Endothelial cell of umbilical vein (primary cell): ENCODE measurements at regions not wholly inside any gene's neighbourhood (a gene's known extent, or its start where the extent isn't known, plus 50 kb on each side); places are given as distances from the start of the nearest gene placed in this dataset.

Experiments
- BruUV-seq: library from RNA; stranded (reverse); fragments of 400-500 nt; replicated peaks from 2 replicates; lab custom pipeline; 2021; lab: Mats Ljungman, UMichigan
- CTCF ChIA-PET: fragments of 300-600, 350-600 bp; sonication (Branson Sonifier 250); formaldehyde crosslinking; loops from one replicate; lab custom pipeline; 2021; ENCODE audit warnings: antibody characterized with exemption, inconsistent platforms; lab: Charles Lee
- POLR2A ChIA-PET: fragments of 300-600, 350-600 bp; sonication (Branson Sonifier 250); formaldehyde crosslinking; loops from one replicate; lab custom pipeline; 2021; ENCODE audit warnings: antibody characterized with exemption, inconsistent platforms; lab: Charles Lee
- DNase-seq: peaks from one replicate; pipeline ENCODE4 v3.0.0-alpha.2; 2011; ENCODE audit warnings: low read depth, low spot score
- FAIRE-seq: peaks from 2 replicates; lab custom pipeline; 2011; peaks lifted over from hg19 to GRCh38; lab: Jason Lieb, UNC
- H2AFZ ChIP-seq: 2 replicates; pipeline ENCODE4 v1.6.0; 2012; ENCODE audit warnings: low read depth, low read length, control low read depth, inconsistent platforms
- H3K27ac ChIP-seq: 2 replicates; pipeline ENCODE4 v1.5.1; 2011; ENCODE audit warnings: low read depth, mild to moderate bottlenecking, control low read depth, low read length, moderate library complexity; ENCODE audit not compliant: insufficient read depth
- H3K27me3 ChIP-seq, 2 experiments: 2 replicates each; pipeline versions ENCODE4 v1.6.0 to v1.6.1; 2011; ENCODE audit warnings: low read length in 2 of 2, mixed read lengths in 1 of 2; ENCODE audit not compliant: control insufficient read depth in 2 of 2, insufficient read depth in 2 of 2
- H3K36me3 ChIP-seq, 2 experiments: 2 replicates in 1 of 2; 3 replicates in 1 of 2; pipeline ENCODE4 v1.5.1; 2011; ENCODE audit warnings: low read length in 2 of 2, mild to moderate bottlenecking in 1 of 2, moderate library complexity in 1 of 2; ENCODE audit not compliant: control insufficient read depth in 2 of 2, insufficient read depth in 2 of 2; ENCODE audit errors: extremely low read depth in 1 of 2
- H3K4me1 ChIP-seq: 3 replicates; pipeline ENCODE4 v1.5.1; 2011; ENCODE audit warnings: mild to moderate bottlenecking, low read length; ENCODE audit not compliant: control insufficient read depth, insufficient read depth; ENCODE audit errors: extremely low read depth
- H3K4me2 ChIP-seq: 2 replicates; pipeline ENCODE4 v1.6.1; 2011; ENCODE audit warnings: low read length, control low read depth, mixed read lengths; ENCODE audit not compliant: insufficient read depth
- H3K4me3 ChIP-seq, 3 experiments: fragments of 200-600 bp in 1 of 3; sonication (generic), shearing (Covaris generic) in 1 of 3; replicated peaks in 1 of 3; 2 replicates each; pipeline ENCODE4 v1.5.1; 2011 to 2016; ENCODE audit warnings: control low read depth in 3 of 3, low read length in 3 of 3, mild to moderate bottlenecking in 2 of 3, inconsistent platforms in 1 of 3, low read depth in 1 of 3, moderate library complexity in 1 of 3; ENCODE audit not compliant: insufficient read depth in 1 of 3
- H3K79me2 ChIP-seq: 2 replicates; pipeline ENCODE4 v1.6.0; 2012; ENCODE audit warnings: low read length, inconsistent platforms; ENCODE audit not compliant: control insufficient read depth, insufficient read depth
- H3K9ac ChIP-seq: replicated peaks from 2 replicates; pipeline ENCODE3; 2011; ENCODE audit warnings: low read length, control low read depth; ENCODE audit not compliant: insufficient read depth; ENCODE audit errors: extremely low read depth
- H3K9me1 ChIP-seq: replicated peaks from 3 replicates; pipeline ENCODE4 v1.6.0; 2011; ENCODE audit warnings: mild to moderate bottlenecking, low read length; ENCODE audit not compliant: control insufficient read depth, insufficient read depth; ENCODE audit errors: extremely low read depth
- H3K9me3 ChIP-seq: replicated peaks from 2 replicates; pipeline ENCODE4 v1.5.1; 2012; ENCODE audit warnings: low read length, inconsistent platforms; ENCODE audit not compliant: control insufficient read depth, insufficient read depth
- H4K20me1 ChIP-seq: replicated peaks from 2 replicates; pipeline ENCODE3; 2011; ENCODE audit warnings: mild to moderate bottlenecking, low read length; ENCODE audit not compliant: control insufficient read depth, insufficient read depth; ENCODE audit errors: extremely low read depth
- EZH2 ChIP-seq: IDR thresholded peaks from 2 replicates; pipeline ENCODE4 v1.6.1; 2012; ENCODE audit warnings: borderline replicate concordance, low read depth, mild to moderate bottlenecking, moderate library complexity, low read length, inconsistent platforms; ENCODE audit not compliant: severe bottlenecking
- FOS ChIP-seq: IDR thresholded peaks from 2 replicates; pipeline ENCODE4 v1.6.1; 2011; ENCODE audit warnings: mild to moderate bottlenecking, low read length, moderate library complexity, borderline replicate concordance; ENCODE audit not compliant: insufficient read depth
- GATA2 ChIP-seq: IDR thresholded peaks from 2 replicates; pipeline ENCODE4 v1.7.0; 2011; ENCODE audit warnings: low read depth, mild to moderate bottlenecking, moderate library complexity, mixed read lengths, low read length; ENCODE audit not compliant: insufficient read length, insufficient read depth
- JUN ChIP-seq: IDR thresholded peaks from 2 replicates; pipeline ENCODE4 v1.6.1; 2011; ENCODE audit warnings: borderline replicate concordance, low read depth; ENCODE audit not compliant: insufficient read length, insufficient read depth
- POLR2A ChIP-seq: IDR thresholded peaks from 2 replicates; pipeline ENCODE4 v1.6.1; 2012; ENCODE audit warnings: low read depth, mild to moderate bottlenecking, control low read depth, low read length
- POLR2AphosphoS5 ChIP-seq: IDR thresholded peaks from 2 replicates; pipeline ENCODE4 v1.6.1; 2012; ENCODE audit warnings: low read depth, mild to moderate bottlenecking, control low read depth, low read length, moderate library complexity; ENCODE audit not compliant: insufficient read depth
- dilution Hi-C: fragments of 300-500 bp; cut with MboI; formaldehyde crosslinking; loops from one replicate; pipeline ENCODE4 v1.15.0; 2019; ENCODE audit warnings: low sequenced_read_pairs; ENCODE audit not compliant: extremely low pct_ligation_motif_present
- intact Hi-C: fragments of 100-400 bp; cut with micrococcal nuclease; formaldehyde crosslinking; loops from one replicate; pipeline ENCODE4 v1.10.0; 2022
- TF ChIP-seq, protein P1 (sequence below): IDR thresholded peaks from 2 replicates; pipeline ENCODE4 v1.6.1; 2011; ENCODE audit not compliant: insufficient read depth, insufficient read length
- TF ChIP-seq, protein P2 (sequence below), 2 donors: IDR thresholded peaks; 1 replicate in 1 of 2; 2 replicates in 1 of 2; pipeline ENCODE4 v1.5.1; 2011; ENCODE audit warnings: low read length in 2 of 2, mild to moderate bottlenecking in 2 of 2, moderate library complexity in 2 of 2, control low read depth in 1 of 2, inconsistent platforms in 1 of 2, low read depth in 1 of 2; ENCODE audit not compliant: insufficient read depth in 1 of 2; ENCODE audit errors: extremely low read depth in 1 of 2

DNA sequence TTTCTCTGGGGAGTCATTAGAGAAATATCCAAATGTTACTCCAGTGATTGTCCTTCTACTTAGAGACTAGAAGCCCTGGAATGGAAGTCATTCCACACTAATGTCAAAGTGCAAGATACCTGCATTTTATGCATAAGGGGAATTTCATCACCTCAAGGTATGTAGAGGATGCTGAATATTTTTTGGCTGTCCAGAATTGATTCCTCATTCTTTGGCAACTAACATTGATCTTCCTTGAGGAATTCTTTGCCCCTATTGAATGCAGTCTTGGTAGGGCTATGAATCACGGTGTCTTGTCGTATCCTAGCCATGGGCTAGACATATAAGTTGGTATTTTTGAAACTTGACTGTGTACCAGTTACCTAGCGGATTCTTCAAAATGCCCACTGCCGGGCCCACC lies 271.1 kb downstream of the CNTN3 start:
- H3K4me1 ChIP-seq = no peaks in the 10 kb centered on the region
- FAIRE-seq = no peak

More for the DNA sequence above, 271.1 kb downstream of the CNTN3 start:
- ChIA-PET CTCF (no interaction called here), POLR2A (no interaction called here)
- no peak overlapping the region for H3K4me3 ChIP-seq
- intact Hi-C loops = no loop called here
- H4K20me1 ChIP-seq = no peaks in the 10 kb centered on the region
- H3K9ac ChIP-seq = no peak overlapping the region
- no peaks in the 10 kb centered on the region for H3K36me3 ChIP-seq
- H3K9me1 ChIP-seq = no peaks in the 10 kb centered on the region
- BruUV-seq = no TSS peak
- TF ChIP-seq EZH2 (no peak), JUN (no peak), GATA2 (no peak), POLR2AphosphoS5 (no peak), FOS (no peak), POLR2A (no peak)
- TF ChIP-seq, protein P1, sequence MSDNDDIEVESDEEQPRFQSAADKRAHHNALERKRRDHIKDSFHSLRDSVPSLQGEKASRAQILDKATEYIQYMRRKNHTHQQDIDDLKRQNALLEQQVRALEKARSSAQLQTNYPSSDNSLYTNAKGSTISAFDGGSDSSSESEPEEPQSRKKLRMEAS = no peak
- TF ChIP-seq, protein P2, sequence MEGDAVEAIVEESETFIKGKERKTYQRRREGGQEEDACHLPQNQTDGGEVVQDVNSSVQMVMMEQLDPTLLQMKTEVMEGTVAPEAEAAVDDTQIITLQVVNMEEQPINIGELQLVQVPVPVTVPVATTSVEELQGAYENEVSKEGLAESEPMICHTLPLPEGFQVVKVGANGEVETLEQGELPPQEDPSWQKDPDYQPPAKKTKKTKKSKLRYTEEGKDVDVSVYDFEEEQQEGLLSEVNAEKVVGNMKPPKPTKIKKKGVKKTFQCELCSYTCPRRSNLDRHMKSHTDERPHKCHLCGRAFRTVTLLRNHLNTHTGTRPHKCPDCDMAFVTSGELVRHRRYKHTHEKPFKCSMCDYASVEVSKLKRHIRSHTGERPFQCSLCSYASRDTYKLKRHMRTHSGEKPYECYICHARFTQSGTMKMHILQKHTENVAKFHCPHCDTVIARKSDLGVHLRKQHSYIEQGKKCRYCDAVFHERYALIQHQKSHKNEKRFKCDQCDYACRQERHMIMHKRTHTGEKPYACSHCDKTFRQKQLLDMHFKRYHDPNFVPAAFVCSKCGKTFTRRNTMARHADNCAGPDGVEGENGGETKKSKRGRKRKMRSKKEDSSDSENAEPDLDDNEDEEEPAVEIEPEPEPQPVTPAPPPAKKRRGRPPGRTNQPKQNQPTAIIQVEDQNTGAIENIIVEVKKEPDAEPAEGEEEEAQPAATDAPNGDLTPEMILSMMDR (IDR thresholded peaks at IDR 0.05; ENCODE audit: extremely low read depth in 1 of 2, insufficient read depth in 1 of 2, low read depth in 1 of 2, low read length in 2 of 2) = no peak
- no peak for DNase-seq
- no peak overlapping the region for H2AFZ ChIP-seq
- no peaks in the 10 kb centered on the region for H3K27me3 ChIP-seq
- no peak overlapping the region for H3K27ac ChIP-seq
- dilution Hi-C loops = no loop called here
- no peak overlapping the region for H3K4me2 ChIP-seq
- H3K9me3 ChIP-seq = peaks cover 6% of the 10 kb centered on the region
- no peaks in the 10 kb centered on the region for H3K79me2 ChIP-seq
